OCI-LY3 (cell line): ENCODE measurements at regions not wholly inside any gene's neighbourhood (a gene's known extent, or its start where the extent isn't known, plus 50 kb on each side); places are given as distances from the start of the nearest gene placed in this dataset.

Experiments used
- H2AFZ ChIP-seq: fragments of 200-600, 300-600 bp; shearing (Covaris generic); 2 replicates; pipeline ENCODE4 v1.6.0; 2014; ENCODE audit warnings: antibody characterized with exemption, low read depth, low read length
- H3K27ac ChIP-seq: fragments of 200-600, 300-600 bp; sonication (generic); 2 replicates; pipeline ENCODE4 v1.5.1; 2014; ENCODE audit warnings: mild to moderate bottlenecking, low read length, moderate library complexity, mixed read lengths
- H3K27me3 ChIP-seq: fragments of 200-600, 300-600 bp; sonication (generic); 2 replicates; pipeline ENCODE4 v1.6.1; 2014; ENCODE audit warnings: low read depth, low read length, mixed read lengths
- H3K36me3 ChIP-seq: fragments of 200-600, 300-600 bp; sonication (generic); replicated peaks from 2 replicates; pipeline ENCODE3; 2014; ENCODE audit warnings: low read depth, low read length, mixed read lengths
- H3K4me1 ChIP-seq: fragments of 300-600, 200-600 bp; sonication (generic); 2 replicates; pipeline ENCODE4 v1.6.1; 2014; ENCODE audit warnings: low read length, mixed read lengths
- H3K4me2 ChIP-seq: fragments of 200-600, 300-600 bp; sonication (generic); 2 replicates; pipeline ENCODE4 v1.6.1; 2014; ENCODE audit warnings: low read length, mixed read lengths
- H3K4me3 ChIP-seq: fragments of 300-600, 200-600 bp; sonication (generic); 2 replicates; pipeline ENCODE4 v1.5.1; 2014; ENCODE audit warnings: antibody characterized with exemption, mild to moderate bottlenecking, low read length, moderate library complexity
- H3K79me2 ChIP-seq: fragments of 300-600, 200-600 bp; shearing (Covaris generic); 2 replicates; pipeline ENCODE4 v1.6.1; 2014; ENCODE audit warnings: mild to moderate bottlenecking, low read length, mixed read lengths
- H3K9ac ChIP-seq: fragments of 300-600, 200-600 bp; shearing (Covaris generic); 2 replicates; pipeline ENCODE4 v1.6.0; 2014; ENCODE audit warnings: mild to moderate bottlenecking, low read length, moderate library complexity
- H3K9me3 ChIP-seq: fragments of 200-600, 300-600 bp; shearing (Covaris generic); 2 replicates; pipeline ENCODE4 v1.6.1; 2014; ENCODE audit warnings: low read length, mixed read lengths; ENCODE audit not compliant: insufficient read depth
- H4K20me1 ChIP-seq: fragments of 200-600, 300-600 bp; sonication (generic); 2 replicates; pipeline ENCODE4 v1.6.1; 2016; ENCODE audit warnings: low read length, mixed read lengths; ENCODE audit not compliant: insufficient read depth
- EZH2phosphoT487 ChIP-seq: fragments of 200-600 bp; shearing (Covaris generic); IDR thresholded peaks from 2 replicates; pipeline ENCODE4 v1.6.1; 2018; ENCODE audit warnings: antibody characterized with exemption, mixed run types, low read depth
- TF ChIP-seq, protein P1 (sequence below): fragments of 200-600, 300-600 bp; sonication (generic); IDR thresholded peaks from 2 replicates; pipeline ENCODE4 v1.5.1; 2014; ENCODE audit warnings: antibody characterized with exemption, low read length, low read depth

GRCh38 chr13:47114030-47114429 is 217.2 kb upstream of the HTR2A start:
- no peaks in the 10 kb centered on the region for H3K36me3 ChIP-seq
- no peaks in the 10 kb centered on the region for H4K20me1 ChIP-seq
- no peaks in the 10 kb centered on the region for H3K27me3 ChIP-seq
- no peak overlapping the region for H3K4me2 ChIP-seq
- TF ChIP-seq, protein P1, sequence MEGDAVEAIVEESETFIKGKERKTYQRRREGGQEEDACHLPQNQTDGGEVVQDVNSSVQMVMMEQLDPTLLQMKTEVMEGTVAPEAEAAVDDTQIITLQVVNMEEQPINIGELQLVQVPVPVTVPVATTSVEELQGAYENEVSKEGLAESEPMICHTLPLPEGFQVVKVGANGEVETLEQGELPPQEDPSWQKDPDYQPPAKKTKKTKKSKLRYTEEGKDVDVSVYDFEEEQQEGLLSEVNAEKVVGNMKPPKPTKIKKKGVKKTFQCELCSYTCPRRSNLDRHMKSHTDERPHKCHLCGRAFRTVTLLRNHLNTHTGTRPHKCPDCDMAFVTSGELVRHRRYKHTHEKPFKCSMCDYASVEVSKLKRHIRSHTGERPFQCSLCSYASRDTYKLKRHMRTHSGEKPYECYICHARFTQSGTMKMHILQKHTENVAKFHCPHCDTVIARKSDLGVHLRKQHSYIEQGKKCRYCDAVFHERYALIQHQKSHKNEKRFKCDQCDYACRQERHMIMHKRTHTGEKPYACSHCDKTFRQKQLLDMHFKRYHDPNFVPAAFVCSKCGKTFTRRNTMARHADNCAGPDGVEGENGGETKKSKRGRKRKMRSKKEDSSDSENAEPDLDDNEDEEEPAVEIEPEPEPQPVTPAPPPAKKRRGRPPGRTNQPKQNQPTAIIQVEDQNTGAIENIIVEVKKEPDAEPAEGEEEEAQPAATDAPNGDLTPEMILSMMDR: no peak
- no peak for TF ChIP-seq EZH2phosphoT487
- no peak overlapping the region for H3K4me3 ChIP-seq
- H2AFZ ChIP-seq: no peak overlapping the region
- peaks cover 6% of the 10 kb centered on the region; the same call in 1 of the 2 replicates for H3K4me1 ChIP-seq
- H3K9me3 ChIP-seq: no peaks in the 10 kb centered on the region
- no peaks in the 10 kb centered on the region for H3K79me2 ChIP-seq
- no peak overlapping the region for H3K27ac ChIP-seq
- H3K9ac ChIP-seq: no peak overlapping the region

- H4K20me1 ChIP-seq: no peaks in the 10 kb centered on the region
- no peak overlapping the region for H3K9ac ChIP-seq
- no peak overlapping the region for H3K27ac ChIP-seq
- no peak for TF ChIP-seq EZH2phosphoT487
- TF ChIP-seq, protein P1: no peak
- H3K36me3 ChIP-seq: no peaks in the 10 kb centered on the region
- no peaks in the 10 kb centered on the region for H3K27me3 ChIP-seq
- H3K79me2 ChIP-seq: no peaks in the 10 kb centered on the region
- H3K4me2 ChIP-seq: no peak overlapping the region
- H3K9me3 ChIP-seq: no peaks in the 10 kb centered on the region
- no peak overlapping the region for H2AFZ ChIP-seq
- H3K4me3 ChIP-seq: no peak overlapping the region
- H3K4me1 ChIP-seq: peaks cover 6% of the 10 kb centered on the region; the same call in 1 of the 2 replicates
Measured at GRCh38 chr13:47112903-47113299, 216.0 kb upstream of the HTR2A start.

DNA sequence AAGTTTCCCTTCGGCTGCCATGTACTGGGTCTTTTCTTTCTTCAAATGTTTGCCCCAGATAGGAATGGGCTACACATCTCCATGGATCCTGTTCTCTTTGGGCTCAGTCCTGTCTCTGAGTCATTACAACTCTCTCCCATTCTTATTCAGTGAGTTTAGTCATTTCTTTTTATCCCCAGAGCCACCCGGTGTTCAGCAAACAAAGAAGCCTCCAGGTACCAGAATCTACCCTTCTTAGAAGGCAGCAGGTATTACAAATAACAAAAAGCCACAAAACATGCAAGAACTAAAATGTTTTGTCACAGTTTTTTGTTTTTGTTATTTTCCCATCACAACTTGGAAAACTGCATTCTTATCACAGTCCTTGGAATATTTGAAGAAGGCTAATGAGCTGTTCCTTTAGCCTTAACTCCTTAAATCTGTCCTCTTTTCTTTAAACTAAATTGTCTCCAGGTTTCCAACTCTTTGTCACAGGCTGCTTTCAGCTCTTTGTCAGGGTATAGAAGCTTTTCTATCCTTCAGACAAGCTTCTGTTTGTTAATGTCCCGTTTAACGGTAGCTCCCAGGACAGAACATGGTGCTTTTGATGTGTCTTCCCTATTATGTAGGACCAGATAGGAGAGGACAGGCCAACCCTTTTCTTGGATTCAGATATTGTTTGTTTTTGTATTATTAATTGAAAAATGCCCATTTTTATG is 215.5 kb upstream of the HTR2A start:
- Histone ChIP-seq H4K20me1 (no peaks in the 10 kb centered on the region), H3K4me3 (no peak overlapping the region), H3K27me3 (no peaks in the 10 kb centered on the region), H3K36me3 (no peaks in the 10 kb centered on the region), H3K9ac (no peak overlapping the region), H2AFZ (no peak overlapping the region), H3K4me2 (no peak overlapping the region), H3K9me3 (no peaks in the 10 kb centered on the region), H3K4me1 (peaks cover 2% of the 10 kb centered on the region; the same call in 1 of the 2 replicates), H3K27ac (no peak overlapping the region), H3K79me2 (no peaks in the 10 kb centered on the region)
- TF ChIP-seq EZH2phosphoT487: no peak
- TF ChIP-seq, protein P1: no peak

GRCh38 chr13:47111499-47111898 is 214.6 kb upstream of the HTR2A start:
- no peak overlapping the region for H3K27ac ChIP-seq
- no peaks in the 10 kb centered on the region for H3K79me2 ChIP-seq
- no peaks in the 10 kb centered on the region for H3K4me1 ChIP-seq
- H3K4me3 ChIP-seq: no peak overlapping the region
- no peaks in the 10 kb centered on the region for H3K9me3 ChIP-seq
- no peak overlapping the region for H3K4me2 ChIP-seq
- no peak overlapping the region for H2AFZ ChIP-seq
- H3K36me3 ChIP-seq: no peaks in the 10 kb centered on the region
- TF ChIP-seq, protein P1: no peak
- no peak for TF ChIP-seq EZH2phosphoT487
- H4K20me1 ChIP-seq: no peaks in the 10 kb centered on the region
- H3K27me3 ChIP-seq: no peaks in the 10 kb centered on the region
- no peak overlapping the region for H3K9ac ChIP-seq
